GM23338 (cell line): ENCODE measurements at regions not wholly inside any gene's neighbourhood (a gene's known extent, or its start where the extent isn't known, plus 50 kb on each side); places are given as distances from the start of the nearest gene placed in this dataset.

Source experiments
- ATAC-seq: fragments of 200-7000 bp; cut with Tn5 transposase; 3 replicates; pipeline ENCODE4 v1.9.1; 2020
- DNase-seq: peaks from one replicate; pipeline ENCODE4 v3.0.0-alpha.2; 2015; ENCODE audit warnings: low spot score
- H2AFZ ChIP-seq: fragments of 200-600 bp; sonication (generic); 2 replicates; pipeline ENCODE4 v1.8.0; 2016; ENCODE audit warnings: antibody characterized with exemption, mild to moderate bottlenecking, moderate library complexity
- H3F3A ChIP-seq: fragments of 200-600 bp; sonication (generic); replicated peaks from 2 replicates; pipeline ENCODE4 v1.8.0; 2017; ENCODE audit warnings: antibody characterized with exemption, mixed run types, low read depth
- H3K27ac ChIP-seq: fragments of 200-600 bp; sonication (generic); 2 replicates; pipeline ENCODE4 v1.6.1; 2016; ENCODE audit warnings: low read depth
- H3K27me3 ChIP-seq: fragments of 200-600 bp; sonication (generic); 2 replicates; pipeline ENCODE4 v1.8.0; 2016; ENCODE audit warnings: mild to moderate bottlenecking, mixed run types, moderate library complexity; ENCODE audit not compliant: insufficient read depth
- H3K36me3 ChIP-seq: fragments of 200-600 bp; sonication (generic); 2 replicates; pipeline ENCODE4 v1.8.0; 2016; ENCODE audit warnings: mild to moderate bottlenecking; ENCODE audit not compliant: insufficient read depth
- H3K4me1 ChIP-seq: fragments of 200-600 bp; sonication (generic); 2 replicates; pipeline ENCODE4 v1.8.0; 2016; ENCODE audit warnings: mild to moderate bottlenecking, moderate library complexity; ENCODE audit not compliant: insufficient read depth
- H3K4me2 ChIP-seq: fragments of 200-600 bp; sonication (generic); 2 replicates; pipeline ENCODE4 v1.7.1; 2017; ENCODE audit warnings: mixed run types
- H3K4me3 ChIP-seq: fragments of 200-600 bp; sonication (generic); 2 replicates; pipeline ENCODE4 v1.6.1; 2016; ENCODE audit warnings: mixed run types
- H3K79me2 ChIP-seq: fragments of 200-600 bp; sonication (generic); replicated peaks from 2 replicates; pipeline ENCODE4 v1.8.0; 2017; ENCODE audit warnings: mild to moderate bottlenecking; ENCODE audit not compliant: insufficient read depth
- H3K9me2 ChIP-seq: fragments of 200-600 bp; sonication (generic); 2 replicates; pipeline ENCODE4 v1.8.0; 2017; ENCODE audit not compliant: insufficient read depth
- H4K20me1 ChIP-seq: fragments of 200-600 bp; sonication (generic); replicated peaks from 2 replicates; pipeline ENCODE4 v1.8.0; 2017; ENCODE audit warnings: mild to moderate bottlenecking; ENCODE audit not compliant: insufficient read depth
- H3K27ac Mint-ChIP-seq: 2 replicates; pipeline ENCODE4 v1.8.0; 2020; ENCODE audit warnings: inconsistent platforms, mild to moderate bottlenecking, moderate library complexity, mixed read lengths
- H3K27me3 Mint-ChIP-seq: 3 replicates; pipeline ENCODE4 v1.8.0; 2022; ENCODE audit warnings: low read depth, mild to moderate bottlenecking, moderate library complexity, mixed read lengths, inconsistent platforms; ENCODE audit not compliant: insufficient read depth, poor library complexity
- H3K36me3 Mint-ChIP-seq: 3 replicates; pipeline ENCODE4 v1.8.0; 2021; ENCODE audit warnings: low read depth, mild to moderate bottlenecking, inconsistent platforms, moderate library complexity, mixed read lengths
- H3K4me1 Mint-ChIP-seq: 3 replicates; pipeline ENCODE4 v1.8.0; 2020; ENCODE audit warnings: mild to moderate bottlenecking, inconsistent platforms, mixed read lengths
- H3K4me3 Mint-ChIP-seq: 3 replicates; pipeline ENCODE4 v1.8.0; 2021; ENCODE audit warnings: moderate library complexity, mild to moderate bottlenecking, inconsistent platforms, mixed read lengths
- H3K9me3 Mint-ChIP-seq: 3 replicates; pipeline ENCODE4 v1.8.0; 2020; ENCODE audit warnings: moderate library complexity, mild to moderate bottlenecking, inconsistent platforms, mixed read lengths
- CREB1 ChIP-seq: fragments of 250-450 bp; sonication (Bioruptor Pico); IDR thresholded peaks from 2 replicates; pipeline ENCODE4 v1.5.0; 2020; ENCODE audit warnings: low read depth, mild to moderate bottlenecking, moderate library complexity
- CTCF ChIP-seq, 2 experiments: fragments of 200-600 bp in 1 of 2; sonication (generic) in 1 of 2; conservative IDR thresholded peaks; 2 replicates each; pipeline versions ENCODE4 v1.5.1 to v1.6.1; 2016 to 2017; ENCODE audit warnings: antibody characterized with exemption in 2 of 2, low read depth in 2 of 2, mild to moderate bottlenecking in 2 of 2, moderate library complexity in 1 of 2
- ETS1 ChIP-seq: IDR thresholded peaks from 2 replicates; pipeline ENCODE4 v1.6.1; 2016; ENCODE audit warnings: antibody characterized with exemption
- EZH2 ChIP-seq: fragments of 200-600 bp; sonication (generic); IDR thresholded peaks from one replicate; pipeline ENCODE4 v1.8.0; 2017; ENCODE audit warnings: antibody characterized with exemption, mild to moderate bottlenecking, low read depth; ENCODE audit not compliant: unreplicated experiment
- EZH2phosphoT487 ChIP-seq: fragments of 200-600 bp; sonication (generic); IDR thresholded peaks from one replicate; pipeline ENCODE4 v1.8.1; 2018; ENCODE audit warnings: antibody characterized with exemption; ENCODE audit not compliant: unreplicated experiment
- NANOG ChIP-seq: IDR thresholded peaks from 2 replicates; pipeline ENCODE4 v1.6.1; 2016; ENCODE audit warnings: antibody characterized with exemption, borderline replicate concordance
- POLR2AphosphoS5 ChIP-seq: IDR thresholded peaks from 2 replicates; pipeline ENCODE4 v1.6.1; 2016; ENCODE audit warnings: antibody characterized with exemption, low read depth
- REST ChIP-seq: IDR thresholded peaks from one replicate; pipeline ENCODE4 v1.6.1; 2018; ENCODE audit warnings: antibody characterized with exemption; ENCODE audit not compliant: unreplicated experiment
- STAT1 ChIP-seq: IDR thresholded peaks from one replicate; pipeline ENCODE4 v1.6.1; 2016; ENCODE audit warnings: antibody characterized with exemption; ENCODE audit not compliant: unreplicated experiment
- ZNF114 ChIP-seq: fragments of 250-450 bp; sonication (Bioruptor Pico); IDR thresholded peaks from 2 replicates; pipeline ENCODE4 v1.5.0; 2020; ENCODE audit warnings: mild to moderate bottlenecking, moderate library complexity
- ZNF331 ChIP-seq: fragments of 250-450 bp; sonication (Bioruptor Pico); IDR thresholded peaks from 2 replicates; pipeline ENCODE4 v1.5.0; 2020; ENCODE audit warnings: low read depth, mild to moderate bottlenecking, moderate library complexity
- ZNF462 ChIP-seq: fragments of 250-450 bp; sonication (Bioruptor Pico); IDR thresholded peaks from 2 replicates; pipeline ENCODE4 v1.5.0; 2020; ENCODE audit warnings: mild to moderate bottlenecking, moderate library complexity

DNA sequence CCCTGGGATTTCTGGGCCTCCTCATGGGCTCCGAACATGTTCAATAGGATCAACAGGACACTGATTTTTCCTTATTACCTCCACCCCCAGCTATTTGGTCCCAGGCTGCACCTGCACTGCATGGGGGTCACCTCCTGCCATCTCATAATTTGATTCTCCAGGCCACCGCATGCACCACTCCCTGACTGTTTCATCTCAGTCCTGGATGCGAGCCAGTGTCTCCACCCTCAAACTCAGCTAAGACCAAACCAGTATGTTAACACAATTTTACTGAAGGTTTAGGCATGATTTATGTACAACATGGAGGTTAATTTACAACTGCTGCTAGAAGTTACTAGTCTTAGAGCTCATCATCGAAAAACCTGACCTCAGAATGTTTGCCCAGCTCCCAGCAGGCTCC is 249.5 kb downstream of the UACA start:
- no peak overlapping the region for H3K4me3 ChIP-seq
- ATAC-seq (no peak), DNase-seq (no peak)
- Mint-ChIP-seq H3K4me3 (no peak overlapping the region), H3K27me3 (peaks cover 5% of the 10 kb centered on the region), H3K36me3 (peaks cover 7% of the 10 kb centered on the region), H3K27ac (no peak overlapping the region), H3K4me1 (no peaks in the 10 kb centered on the region; the same call in 1 of the 3 replicates), H3K9me3 (peaks cover 15% of the 10 kb centered on the region)
- no peaks in the 10 kb centered on the region for H3K79me2 ChIP-seq
- H3K27me3 ChIP-seq: no peaks in the 10 kb centered on the region
- no peaks in the 10 kb centered on the region for H3K4me1 ChIP-seq
- no peaks in the 10 kb centered on the region for H3K9me2 ChIP-seq
- H2AFZ ChIP-seq: no peak overlapping the region
- no peaks in the 10 kb centered on the region for H3K36me3 ChIP-seq
- no peak overlapping the region for H3K4me2 ChIP-seq
- no peaks in the 10 kb centered on the region for H3F3A ChIP-seq
- H3K27ac ChIP-seq: no peak overlapping the region
- H4K20me1 ChIP-seq: no peaks in the 10 kb centered on the region
- TF ChIP-seq EZH2 (no peak), ZNF331 (no peak), STAT1 (no peak), ZNF462 (CRISPR knock-in tag) (no peak), NANOG (no peak), CTCF (conservative IDR thresholded peaks at IDR 0.05; ENCODE audit: low read depth in 2 of 2) (no peak), ZNF114 (CRISPR knock-in tag) (no peak), POLR2AphosphoS5 (no peak), ETS1 (no peak), EZH2phosphoT487 (no peak), CREB1 (CRISPR knock-in tag) (no peak), REST (no peak)
